ENCODE measurements at regions not wholly inside any gene's neighbourhood (a gene's known extent, or its start where the extent isn't known, plus 50 kb on each side); places are given as distances from the start of the nearest gene placed in this dataset.

DNA sequence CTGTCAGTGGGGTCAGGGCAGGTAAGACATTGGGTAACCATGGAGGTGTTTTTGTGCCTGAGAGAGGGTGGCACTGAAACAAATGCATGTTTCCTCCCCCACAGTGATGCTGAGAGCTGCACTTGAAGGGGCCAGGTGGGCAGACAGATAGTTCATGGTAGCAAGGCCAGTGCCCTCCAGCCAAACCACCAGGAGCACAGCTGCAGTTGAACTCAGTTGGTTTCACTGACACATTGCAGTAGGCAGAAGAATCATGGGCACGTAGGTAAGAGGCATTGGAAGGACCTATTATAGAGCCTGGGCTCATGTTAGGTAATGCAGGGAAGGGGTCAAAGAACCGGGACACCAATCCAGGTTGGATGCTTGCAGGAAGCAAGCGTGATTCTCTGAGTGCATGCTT, 93.2 kb upstream of the ARL4C start:
- no TSS peak for BruUV-seq (replicated peaks)
- H3K27ac ChIP-seq (ENCODE audit: low read depth, low read length, poor library complexity, severe bottlenecking), result no peak overlapping the region
- H3K27me3 ChIP-seq (replicated peaks; ENCODE audit: insufficient read depth, low read depth, low read length, poor library complexity), result no peaks in the 10 kb centered on the region
- no peaks in the 10 kb centered on the region for H3K4me1 ChIP-seq (ENCODE audit: insufficient read depth, low read length, poor library complexity, severe bottlenecking)
- H3K36me3 ChIP-seq (ENCODE audit: insufficient read depth, low read length, poor library complexity, severe bottlenecking), result no peaks in the 10 kb centered on the region
- CTCF ChIA-PET, result no interaction called here
- POLR2A ChIA-PET (ENCODE audit: low non-redundant PET), result no interaction called here
- TF ChIP-seq EZH2 (IDR thresholded peaks at IDR 0.05; ENCODE audit: borderline replicate concordance, low read depth, low read length, poor library complexity, severe bottlenecking), result no peak
- TF ChIP-seq, protein P1, sequence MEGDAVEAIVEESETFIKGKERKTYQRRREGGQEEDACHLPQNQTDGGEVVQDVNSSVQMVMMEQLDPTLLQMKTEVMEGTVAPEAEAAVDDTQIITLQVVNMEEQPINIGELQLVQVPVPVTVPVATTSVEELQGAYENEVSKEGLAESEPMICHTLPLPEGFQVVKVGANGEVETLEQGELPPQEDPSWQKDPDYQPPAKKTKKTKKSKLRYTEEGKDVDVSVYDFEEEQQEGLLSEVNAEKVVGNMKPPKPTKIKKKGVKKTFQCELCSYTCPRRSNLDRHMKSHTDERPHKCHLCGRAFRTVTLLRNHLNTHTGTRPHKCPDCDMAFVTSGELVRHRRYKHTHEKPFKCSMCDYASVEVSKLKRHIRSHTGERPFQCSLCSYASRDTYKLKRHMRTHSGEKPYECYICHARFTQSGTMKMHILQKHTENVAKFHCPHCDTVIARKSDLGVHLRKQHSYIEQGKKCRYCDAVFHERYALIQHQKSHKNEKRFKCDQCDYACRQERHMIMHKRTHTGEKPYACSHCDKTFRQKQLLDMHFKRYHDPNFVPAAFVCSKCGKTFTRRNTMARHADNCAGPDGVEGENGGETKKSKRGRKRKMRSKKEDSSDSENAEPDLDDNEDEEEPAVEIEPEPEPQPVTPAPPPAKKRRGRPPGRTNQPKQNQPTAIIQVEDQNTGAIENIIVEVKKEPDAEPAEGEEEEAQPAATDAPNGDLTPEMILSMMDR (conservative IDR thresholded peaks at IDR 0.05; ENCODE audit: low read depth, low read length), result no peak
- DNase-seq (ENCODE audit: low spot score), result no peak
- no peak overlapping the region for H3K4me3 ChIP-seq (ENCODE audit: low read depth, low read length, poor library complexity, severe bottlenecking)
- intact Hi-C loops (cut with micrococcal nuclease; ENCODE audit: unreplicated experiment), result no loop called here
- no peaks in the 10 kb centered on the region for H3K9me3 ChIP-seq (ENCODE audit: low read depth, low read length, poor library complexity, severe bottlenecking)

DNA sequence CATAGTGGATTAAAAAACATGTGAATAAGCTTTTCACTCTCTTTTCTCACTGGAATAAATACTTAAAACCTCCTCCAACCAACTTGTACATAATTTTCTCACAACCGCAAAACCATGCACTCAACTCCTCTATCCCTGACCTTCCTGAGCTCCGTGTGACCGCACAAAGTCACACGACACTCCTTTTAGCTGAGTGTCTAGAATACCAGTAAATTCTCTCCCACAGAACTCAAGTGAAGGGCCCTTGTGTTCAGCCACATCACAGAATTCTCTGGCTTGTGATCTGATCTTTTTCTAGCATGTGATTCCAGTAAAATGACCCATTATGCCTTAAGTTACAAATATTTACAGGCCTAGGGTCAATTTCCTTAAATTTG, 91.2 kb upstream of the ARL4C start:
- Histone ChIP-seq H3K27me3 (replicated peaks; ENCODE audit: insufficient read depth, low read depth, low read length, poor library complexity) (no peaks in the 10 kb centered on the region), H3K36me3 (ENCODE audit: insufficient read depth, low read length, poor library complexity, severe bottlenecking) (no peaks in the 10 kb centered on the region), H3K4me3 (ENCODE audit: low read depth, low read length, poor library complexity, severe bottlenecking) (no peak overlapping the region), H3K9me3 (ENCODE audit: low read depth, low read length, poor library complexity, severe bottlenecking) (no peaks in the 10 kb centered on the region), H3K4me1 (ENCODE audit: insufficient read depth, low read length, poor library complexity, severe bottlenecking) (no peaks in the 10 kb centered on the region), H3K27ac (ENCODE audit: low read depth, low read length, poor library complexity, severe bottlenecking) (no peak overlapping the region)
- intact Hi-C loops (cut with micrococcal nuclease; ENCODE audit: unreplicated experiment), result no loop called here
- ChIA-PET CTCF (no interaction called here), POLR2A (ENCODE audit: low non-redundant PET) (no interaction called here)
- no peak for DNase-seq (ENCODE audit: low spot score)
- no TSS peak for BruUV-seq (replicated peaks)
- no peak for TF ChIP-seq EZH2 (IDR thresholded peaks at IDR 0.05; ENCODE audit: borderline replicate concordance, low read depth, low read length, poor library complexity, severe bottlenecking)
- TF ChIP-seq, protein P1 (conservative IDR thresholded peaks at IDR 0.05; ENCODE audit: low read depth, low read length), result no peak

DNA sequence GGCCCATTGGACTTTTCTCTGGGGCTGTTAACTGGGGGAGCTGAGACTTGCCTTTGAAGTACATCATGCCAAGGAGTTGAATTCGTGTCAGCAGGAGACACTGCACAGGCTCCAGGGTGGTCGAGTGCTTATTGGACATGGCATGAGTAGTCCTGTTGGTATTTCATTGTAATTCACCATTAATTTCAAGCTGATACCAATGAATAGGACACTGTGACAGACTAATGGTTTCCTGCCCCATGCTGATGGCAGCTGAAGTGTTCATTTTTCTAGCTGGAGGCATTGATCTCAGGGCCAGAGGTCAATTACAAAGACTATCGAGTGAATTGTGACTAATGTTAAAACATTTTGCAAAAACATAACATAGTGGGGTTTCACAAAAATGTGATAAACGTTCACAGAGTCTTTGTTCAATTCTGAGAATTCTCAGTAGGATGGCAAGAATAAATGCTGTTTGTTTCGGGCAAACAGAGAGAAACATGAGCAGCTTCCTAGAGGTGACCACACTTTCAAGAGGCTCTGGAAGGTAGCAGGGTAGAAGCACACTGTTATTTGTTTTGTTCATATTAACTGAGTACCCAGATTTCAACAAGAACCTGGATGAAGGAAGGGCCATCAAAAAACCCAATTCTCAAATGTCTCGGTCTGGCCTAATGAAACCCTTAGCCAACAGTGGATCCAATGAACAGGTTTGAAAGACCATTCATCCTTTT, 90.6 kb upstream of the ARL4C start:
- H3K27ac ChIP-seq (ENCODE audit: low read depth, low read length, poor library complexity, severe bottlenecking), result no peak overlapping the region
- peak; percentile 77 for DNase-seq (ENCODE audit: low spot score)
- intact Hi-C loops (cut with micrococcal nuclease; ENCODE audit: unreplicated experiment), result no loop called here
- no TSS peak for BruUV-seq (replicated peaks)
- ChIA-PET POLR2A (ENCODE audit: low non-redundant PET) (no interaction called here), CTCF (no interaction called here)
- no peak overlapping the region for H3K4me3 ChIP-seq (ENCODE audit: low read depth, low read length, poor library complexity, severe bottlenecking)
- H3K9me3 ChIP-seq (ENCODE audit: low read depth, low read length, poor library complexity, severe bottlenecking), result no peaks in the 10 kb centered on the region
- TF ChIP-seq, protein P1 (conservative IDR thresholded peaks at IDR 0.05; ENCODE audit: low read depth, low read length), result no peak
- TF ChIP-seq EZH2 (IDR thresholded peaks at IDR 0.05; ENCODE audit: borderline replicate concordance, low read depth, low read length, poor library complexity, severe bottlenecking), result no peak
- H3K4me1 ChIP-seq (ENCODE audit: insufficient read depth, low read length, poor library complexity, severe bottlenecking), result no peaks in the 10 kb centered on the region
- no peaks in the 10 kb centered on the region for H3K27me3 ChIP-seq (replicated peaks; ENCODE audit: insufficient read depth, low read depth, low read length, poor library complexity)
- H3K36me3 ChIP-seq (ENCODE audit: insufficient read depth, low read length, poor library complexity, severe bottlenecking), result no peaks in the 10 kb centered on the region

All from A673 (cell line).